ENCODE measurements at regions not wholly inside any gene's neighbourhood (a gene's known extent, or its start where the extent isn't known, plus 50 kb on each side); places are given as distances from the start of the nearest gene placed in this dataset.

- in situ Hi-C loops (cut with HindIII; ENCODE audit: extremely low pct_ligation_motif_present, low pct_unique_long_range_greater_than_20kb) (no loop called here), intact Hi-C loops (cut with micrococcal nuclease; ENCODE audit: unreplicated experiment) (no loop called here)
- BruUV-seq (replicated peaks): no TSS peak
- DNase-seq (ENCODE audit: low spot score): no peak
- Histone ChIP-seq H3K9me3 (ENCODE audit: low read length) (no peaks in the 10 kb centered on the region), H2AFZ (ENCODE audit: low read length) (no peak overlapping the region), H3K27me3 (ENCODE audit: control insufficient read depth in 1 of 2, insufficient read depth in 2 of 2, low read length in 2 of 2) (peaks cover 0 to 10% of the 10 kb centered on the region in 2 experiments; a peak in 3 of 5 replicates), H3K9ac (ENCODE audit: insufficient read depth, low read depth, low read length) (no peak overlapping the region), H3K79me2 (ENCODE audit: insufficient read depth, low read length) (no peaks in the 10 kb centered on the region), H4K20me1 (ENCODE audit: insufficient read depth, low read length) (no peaks in the 10 kb centered on the region), H3K4me2 (ENCODE audit: low read depth, low read length) (no peak overlapping the region), H3K27ac (ENCODE audit: extremely low read length, insufficient read depth, low read length) (no peak overlapping the region), H3K4me1 (ENCODE audit: insufficient read depth, low read length) (no peaks in the 10 kb centered on the region), H3K36me3 (replicated peaks in 1 of 2; ENCODE audit: control insufficient read depth in 1 of 2, insufficient read depth in 2 of 2, low read length in 2 of 2) (no peaks in the 10 kb centered on the region), H3K4me3 (replicated peaks in 1 of 3; ENCODE audit: insufficient read depth in 1 of 3, low read depth in 2 of 3, low read length in 3 of 3) (no peak overlapping the region)
- CTCF ChIA-PET (ENCODE audit: low intra/inter-chr PET ratio, low total read pairs): no interaction called here
- ATAC-seq: no peak
- WGBS (ENCODE audit: low lambda C conversion rate): 15% methylated on average over 5 of the region's 5 CpGs
- POLR2A ChIA-PET: no interaction called here
- TF ChIP-seq MAFK (conservative IDR thresholded peaks at IDR 0.05 in 1 of 2, IDR thresholded peaks at IDR 0.05 in 1 of 2; ENCODE audit: low read length in 2 of 2) (peak in 1 of 2 experiments; percentile 74; a peak in 3 of 4 replicates), DNMT1 (CRISPR knock-in tag; IDR thresholded peaks at IDR 0.05) (no peak), GLMP (CRISPR knock-in tag; IDR thresholded peaks at IDR 0.05; ENCODE audit: borderline replicate concordance) (no peak), ATF2 (CRISPR knock-in tag; IDR thresholded peaks at IDR 0.05) (no peak), ZNF570 (CRISPR knock-in tag; IDR thresholded peaks at IDR 0.05; ENCODE audit: borderline replicate concordance) (no peak), EEA1 (CRISPR knock-in tag; IDR thresholded peaks at IDR 0.05; ENCODE audit: borderline replicate concordance) (no peak), MIER2 (CRISPR knock-in tag; IDR thresholded peaks at IDR 0.05) (no peak), NFIC (IDR thresholded peaks at IDR 0.05; ENCODE audit: low read length) (no peak), CREBL2 (CRISPR knock-in tag; IDR thresholded peaks at IDR 0.05; ENCODE audit: borderline replicate concordance) (no peak), SNAPC2 (CRISPR knock-in tag; IDR thresholded peaks at IDR 0.05) (no peak), FOSL2 (CRISPR knock-in tag; IDR thresholded peaks at IDR 0.05) (no peak), XRCC5 (optimal IDR thresholded peaks at IDR 0.05; ENCODE audit: low read length) (no peak), GZF1 (CRISPR knock-in tag; IDR thresholded peaks at IDR 0.05) (no peak), GMEB1 (CRISPR knock-in tag; IDR thresholded peaks at IDR 0.05; ENCODE audit: borderline replicate concordance) (no peak), ZNF724P (CRISPR knock-in tag; IDR thresholded peaks at IDR 0.05; ENCODE audit: borderline replicate concordance) (no peak), MAFF (IDR thresholded peaks at IDR 0.05; ENCODE audit: low read depth, low read length) (peak; percentile 62; the same call in 1 of the 2 replicates), DR1 (CRISPR knock-in tag; IDR thresholded peaks at IDR 0.05) (no peak), ZBTB49 (CRISPR knock-in tag; IDR thresholded peaks at IDR 0.05; ENCODE audit: borderline replicate concordance) (no peak)
- FAIRE-seq: no peak
Observed at GRCh38 chr16:73978407-73978784, 318.2 kb upstream of the PSMD7 start.

Measured in HepG2 (cell line).